GM12878 (cell line): ENCODE measurements at regions not wholly inside any gene's neighbourhood (a gene's known extent, or its start where the extent isn't known, plus 50 kb on each side); places are given as distances from the start of the nearest gene placed in this dataset.

Experiments used
- ATAC-seq: fragments of 200-7000 bp; cut with Tn5 transposase; 3 replicates; pipeline ENCODE4 v1.9.1; 2020; ENCODE audit warnings: mild to moderate bottlenecking, moderate library complexity
- BruUV-seq: library from RNA; stranded (reverse); fragments of 400-500 nt; replicated peaks from 2 replicates; lab custom pipeline; 2021; lab: Mats Ljungman, UMichigan
- CTCF ChIA-PET: fragments of 300-600 bp; sonication (Branson Sonifier 250); formaldehyde crosslinking; extraction: SDS; loops from one replicate; lab custom pipeline; 2021; ENCODE audit warnings: inconsistent platforms; lab: Yijun Ruan, JAX
- POLR2A ChIA-PET: fragments of 350-600 bp; formaldehyde crosslinking; extraction: SDS; loops from one replicate; lab custom pipeline; 2021; ENCODE audit warnings: inconsistent platforms; lab: Charles Lee
- RAD21 ChIA-PET: fragments of 300-600 bp; sonication (Branson Sonifier 250); formaldehyde crosslinking; loops from one replicate; lab custom pipeline; 2023; ENCODE audit warnings: antibody characterized with exemption; ENCODE audit not compliant: unreplicated experiment; lab: Charles Lee
- SMC1A ChIA-PET: fragments of 300-600 bp; sonication (Branson Sonifier 250); formaldehyde crosslinking; loops from one replicate; lab custom pipeline; 2023; ENCODE audit not compliant: unreplicated experiment, uncharacterized antibody; lab: Charles Lee
- DNase-seq: peaks from one replicate; pipeline ENCODE4 v3.0.0-alpha.2; 2011; ENCODE audit warnings: low read depth, low spot score
- FAIRE-seq: peaks from 3 replicates; lab custom pipeline; 2011; peaks lifted over from hg19 to GRCh38; lab: Jason Lieb, UNC
- H2AFZ ChIP-seq: 2 replicates; pipeline ENCODE4 v1.6.0; 2011; ENCODE audit warnings: low read depth, low read length, control low read depth; ENCODE audit not compliant: control insufficient read depth
- H3K27ac ChIP-seq: 2 replicates; pipeline ENCODE4 v1.5.1; 2011; ENCODE audit warnings: control low read depth; ENCODE audit not compliant: control insufficient read depth, insufficient read depth
- H3K27me3 ChIP-seq, 2 experiments: replicated peaks in 1 of 2; 2 replicates each; pipeline versions ENCODE4 v1.6.0 to v1.6.1; 2011; ENCODE audit warnings: low read length in 1 of 2; ENCODE audit not compliant: control insufficient read depth in 2 of 2, insufficient read depth in 2 of 2
- H3K36me3 ChIP-seq, 2 experiments: 2 replicates each; pipeline ENCODE4 v1.5.1; 2011; ENCODE audit warnings: low read length in 1 of 2; ENCODE audit not compliant: control insufficient read depth in 2 of 2, insufficient read depth in 2 of 2
- H3K4me1 ChIP-seq: 2 replicates; pipeline ENCODE4 v1.6.1; 2011; ENCODE audit warnings: mild to moderate bottlenecking, low read length, moderate library complexity, mixed read lengths; ENCODE audit not compliant: control insufficient read depth, insufficient read depth
- H3K4me2 ChIP-seq: 2 replicates; pipeline ENCODE4 v1.6.0; 2011; ENCODE audit warnings: control low read depth; ENCODE audit not compliant: control insufficient read depth, insufficient read depth
- H3K4me3 ChIP-seq: fragments of 200-600 bp; sonication (generic); 2 replicates; pipeline ENCODE4 v1.5.1; 2016
- H3K79me2 ChIP-seq: 2 replicates; pipeline ENCODE4 v1.6.0; 2011; ENCODE audit warnings: low read length; ENCODE audit not compliant: control insufficient read depth, insufficient read depth
- H3K9ac ChIP-seq: 2 replicates; pipeline ENCODE4 v1.8.0; 2011; ENCODE audit warnings: low read length, control low read depth, mixed read lengths; ENCODE audit not compliant: control insufficient read depth, insufficient read depth
- H3K9me3 ChIP-seq: replicated peaks from 3 replicates; pipeline ENCODE4 v1.5.1; 2011; ENCODE audit warnings: mild to moderate bottlenecking, low read length; ENCODE audit not compliant: control insufficient read depth, insufficient read depth
- H4K20me1 ChIP-seq: 2 replicates; pipeline ENCODE4 v1.6.0; 2011; ENCODE audit not compliant: control insufficient read depth, insufficient read depth
- CREM ChIP-seq: IDR thresholded peaks from 2 replicates; pipeline ENCODE4 v1.6.1; 2014; ENCODE audit warnings: antibody characterized with exemption, low read depth
- E2F4 ChIP-seq: IDR thresholded peaks from 2 replicates; pipeline ENCODE4 v1.6.1; 2012; ENCODE audit warnings: low read depth, low read length, improper control_type of control experiment
- JUND ChIP-seq: IDR thresholded peaks from 2 replicates; pipeline ENCODE4 v1.6.1; 2012; ENCODE audit warnings: low read depth, mild to moderate bottlenecking, low read length, improper control_type of control experiment, moderate library complexity
- MEF2A ChIP-seq: IDR thresholded peaks from 2 replicates; pipeline ENCODE4 v1.6.1; 2011; ENCODE audit warnings: low read depth, mild to moderate bottlenecking, low read length, moderate library complexity; ENCODE audit not compliant: insufficient read depth
- NR2F1 ChIP-seq: fragments of 450-650 bp; conservative IDR thresholded peaks from 2 replicates; pipeline ENCODE4 v1.6.1; 2017; ENCODE audit warnings: mild to moderate bottlenecking
- POLR2A ChIP-seq: IDR thresholded peaks from 2 replicates; pipeline ENCODE4 v1.6.1; 2011; ENCODE audit warnings: low read depth, mild to moderate bottlenecking, low read length
- RAD51 ChIP-seq: fragments of 450-650 bp; IDR thresholded peaks from 2 replicates; pipeline ENCODE4 v1.6.1; 2016; ENCODE audit warnings: moderate library complexity, mild to moderate bottlenecking, inconsistent platforms
- RFX5 ChIP-seq: IDR thresholded peaks from 2 replicates; pipeline ENCODE4 v1.6.1; 2011; ENCODE audit warnings: low read depth, low read length, improper control_type of control experiment
- STAT1 ChIP-seq: fragments of 450-650 bp; conservative IDR thresholded peaks from 2 replicates; pipeline ENCODE4 v1.6.1; 2014; ENCODE audit warnings: antibody characterized with exemption, mild to moderate bottlenecking
- ZNF384 ChIP-seq: IDR thresholded peaks from 2 replicates; pipeline ENCODE4 v1.6.1; 2012; ENCODE audit warnings: low read depth, mild to moderate bottlenecking, low read length, improper control_type of control experiment, borderline replicate concordance
- WGBS: methylation state at CpG from one replicate; pipeline ENCODE4 v1.1.6; 2016; ENCODE audit warnings: low lambda C conversion rate; ENCODE audit not compliant: insufficient replicate concordance, insufficient coverage; ENCODE audit errors: missing lambda C conversion rate; 5-methylcytosine and 5-hydroxymethylcytosine counted together
- in situ Hi-C: fragments of 300-500 bp; cut with MboI; formaldehyde crosslinking; loops from 9 replicates; pipeline ENCODE4 v1.14.3; 2018; ENCODE audit warnings: mixed read lengths
- intact Hi-C: fragments of 100-400 bp; cut with micrococcal nuclease; formaldehyde crosslinking; loops from one replicate; pipeline ENCODE4 v1.14.2; 2022; ENCODE audit not compliant: unreplicated experiment
- TF ChIP-seq, protein P1 (sequence below): fragments of 450-650 bp; IDR thresholded peaks from 2 replicates; pipeline ENCODE4 v1.6.1; 2016; ENCODE audit warnings: mild to moderate bottlenecking, moderate library complexity, borderline replicate concordance
- TF ChIP-seq, protein P2 (sequence below): IDR thresholded peaks from 2 replicates; pipeline ENCODE4 v1.6.1; 2011; ENCODE audit warnings: low read depth, low read length, improper control_type of control experiment, borderline replicate concordance
- TF ChIP-seq, protein P3 (sequence below): fragments of 450-650 bp; IDR thresholded peaks from 2 replicates; pipeline ENCODE4 v1.6.1; 2017; ENCODE audit warnings: mild to moderate bottlenecking, low read depth, inconsistent platforms; ENCODE audit not compliant: poor library complexity, severe bottlenecking

DNA sequence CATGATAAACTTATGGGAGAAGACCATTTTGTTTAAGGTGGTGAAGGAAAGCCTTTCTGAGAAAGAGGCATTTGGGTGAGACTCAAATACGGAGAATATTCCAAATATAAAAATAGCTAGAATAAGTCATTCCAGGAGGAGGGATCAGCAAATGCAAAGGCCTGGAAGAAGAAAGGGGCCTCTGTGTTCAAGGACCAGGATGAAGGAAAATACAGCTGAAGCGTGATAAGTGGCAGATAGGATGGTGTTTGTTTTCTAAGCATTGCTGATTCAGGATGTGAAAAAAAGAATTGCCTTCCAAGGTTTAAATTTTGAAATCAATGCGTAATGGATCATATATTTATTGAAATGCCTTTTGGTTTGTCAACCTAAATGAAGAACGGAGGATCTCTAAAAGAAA lies 59.4 kb upstream of the CAST start:
- Histone ChIP-seq H3K36me3 (no peaks in the 10 kb centered on the region), H3K4me1 (no peaks in the 10 kb centered on the region), H3K27me3 (no peaks in the 10 kb centered on the region), H4K20me1 (no peaks in the 10 kb centered on the region), H2AFZ (no peak overlapping the region), H3K79me2 (no peaks in the 10 kb centered on the region), H3K9ac (no peak overlapping the region), H3K27ac (no peak overlapping the region), H3K4me2 (no peak overlapping the region), H3K4me3 (no peak overlapping the region), H3K9me3 (no peaks in the 10 kb centered on the region)
- POLR2A ChIA-PET = interaction anchor here (1.5 kb wide), 1 partner anchor 260 kb away, joined by 4 read pairs; no protein-coding TSS in a partner anchor
- WGBS = 67% methylated on average over 4 of the region's 4 CpGs
- RAD21 ChIA-PET = interaction anchor here (0.6 to 6.0 kb wide), 6 partner anchors 12 to 741 kb away, joined by 3 to 59 read pairs (median 5); no protein-coding TSS in a partner anchor
- SMC1A ChIA-PET = interaction anchor here (0.8 to 8.3 kb wide), 11 partner anchors 11 to 756 kb away, joined by 3 to 114 read pairs (median 4); no protein-coding TSS in a partner anchor
- in situ Hi-C loops = loop anchor here (5.0 kb wide), 1 partner anchor 745 kb away; no protein-coding TSS in a partner anchor
- CTCF ChIA-PET = interaction anchor here (0.6 to 15.3 kb wide), 20 partner anchors 10 to 759 kb away, joined by 3 to 360 read pairs (median 4); no protein-coding TSS in a partner anchor
- intact Hi-C loops = loop anchor here (5.0 to 10.0 kb wide), 2 partner anchors 165 to 638 kb away; partner anchors contain the start of gene ELL2
- BruUV-seq = no TSS peak
- no peak for FAIRE-seq
- no peak for DNase-seq
- ATAC-seq = no peak
- TF ChIP-seq JUND (no peak), MEF2A (no peak), POLR2A (no peak), CREM (no peak), RAD51 (no peak), NR2F1 (no peak), ZNF384 (no peak), STAT1 (no peak), E2F4 (no peak), RFX5 (no peak)
- TF ChIP-seq, protein P1, sequence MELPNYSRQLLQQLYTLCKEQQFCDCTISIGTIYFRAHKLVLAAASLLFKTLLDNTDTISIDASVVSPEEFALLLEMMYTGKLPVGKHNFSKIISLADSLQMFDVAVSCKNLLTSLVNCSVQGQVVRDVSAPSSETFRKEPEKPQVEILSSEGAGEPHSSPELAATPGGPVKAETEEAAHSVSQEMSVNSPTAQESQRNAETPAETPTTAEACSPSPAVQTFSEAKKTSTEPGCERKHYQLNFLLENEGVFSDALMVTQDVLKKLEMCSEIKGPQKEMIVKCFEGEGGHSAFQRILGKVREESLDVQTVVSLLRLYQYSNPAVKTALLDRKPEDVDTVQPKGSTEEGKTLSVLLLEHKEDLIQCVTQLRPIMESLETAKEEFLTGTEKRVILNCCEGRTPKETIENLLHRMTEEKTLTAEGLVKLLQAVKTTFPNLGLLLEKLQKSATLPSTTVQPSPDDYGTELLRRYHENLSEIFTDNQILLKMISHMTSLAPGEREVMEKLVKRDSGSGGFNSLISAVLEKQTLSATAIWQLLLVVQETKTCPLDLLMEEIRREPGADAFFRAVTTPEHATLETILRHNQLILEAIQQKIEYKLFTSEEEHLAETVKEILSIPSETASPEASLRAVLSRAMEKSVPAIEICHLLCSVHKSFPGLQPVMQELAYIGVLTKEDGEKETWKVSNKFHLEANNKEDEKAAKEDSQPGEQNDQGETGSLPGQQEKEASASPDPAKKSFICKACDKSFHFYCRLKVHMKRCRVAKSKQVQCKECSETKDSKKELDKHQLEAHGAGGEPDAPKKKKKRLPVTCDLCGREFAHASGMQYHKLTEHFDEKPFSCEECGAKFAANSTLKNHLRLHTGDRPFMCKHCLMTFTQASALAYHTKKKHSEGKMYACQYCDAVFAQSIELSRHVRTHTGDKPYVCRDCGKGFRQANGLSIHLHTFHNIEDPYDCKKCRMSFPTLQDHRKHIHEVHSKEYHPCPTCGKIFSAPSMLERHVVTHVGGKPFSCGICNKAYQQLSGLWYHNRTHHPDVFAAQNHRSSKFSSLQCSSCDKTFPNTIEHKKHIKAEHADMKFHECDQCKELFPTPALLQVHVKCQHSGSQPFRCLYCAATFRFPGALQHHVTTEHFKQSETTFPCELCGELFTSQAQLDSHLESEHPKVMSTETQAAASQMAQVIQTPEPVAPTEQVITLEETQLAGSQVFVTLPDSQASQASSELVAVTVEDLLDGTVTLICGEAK = no peak
- TF ChIP-seq, protein P2, sequence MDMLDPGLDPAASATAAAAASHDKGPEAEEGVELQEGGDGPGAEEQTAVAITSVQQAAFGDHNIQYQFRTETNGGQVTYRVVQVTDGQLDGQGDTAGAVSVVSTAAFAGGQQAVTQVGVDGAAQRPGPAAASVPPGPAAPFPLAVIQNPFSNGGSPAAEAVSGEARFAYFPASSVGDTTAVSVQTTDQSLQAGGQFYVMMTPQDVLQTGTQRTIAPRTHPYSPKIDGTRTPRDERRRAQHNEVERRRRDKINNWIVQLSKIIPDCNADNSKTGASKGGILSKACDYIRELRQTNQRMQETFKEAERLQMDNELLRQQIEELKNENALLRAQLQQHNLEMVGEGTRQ = no peak
- TF ChIP-seq, protein P3, sequence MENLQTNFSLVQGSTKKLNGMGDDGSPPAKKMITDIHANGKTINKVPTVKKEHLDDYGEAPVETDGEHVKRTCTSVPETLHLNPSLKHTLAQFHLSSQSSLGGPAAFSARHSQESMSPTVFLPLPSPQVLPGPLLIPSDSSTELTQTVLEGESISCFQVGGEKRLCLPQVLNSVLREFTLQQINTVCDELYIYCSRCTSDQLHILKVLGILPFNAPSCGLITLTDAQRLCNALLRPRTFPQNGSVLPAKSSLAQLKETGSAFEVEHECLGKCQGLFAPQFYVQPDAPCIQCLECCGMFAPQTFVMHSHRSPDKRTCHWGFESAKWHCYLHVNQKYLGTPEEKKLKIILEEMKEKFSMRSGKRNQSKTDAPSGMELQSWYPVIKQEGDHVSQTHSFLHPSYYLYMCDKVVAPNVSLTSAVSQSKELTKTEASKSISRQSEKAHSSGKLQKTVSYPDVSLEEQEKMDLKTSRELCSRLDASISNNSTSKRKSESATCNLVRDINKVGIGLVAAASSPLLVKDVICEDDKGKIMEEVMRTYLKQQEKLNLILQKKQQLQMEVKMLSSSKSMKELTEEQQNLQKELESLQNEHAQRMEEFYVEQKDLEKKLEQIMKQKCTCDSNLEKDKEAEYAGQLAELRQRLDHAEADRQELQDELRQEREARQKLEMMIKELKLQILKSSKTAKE = no peak
